ENCODE measurements at regions not wholly inside any gene's neighbourhood (a gene's known extent, or its start where the extent isn't known, plus 50 kb on each side); places are given as distances from the start of the nearest gene placed in this dataset.

DNA sequence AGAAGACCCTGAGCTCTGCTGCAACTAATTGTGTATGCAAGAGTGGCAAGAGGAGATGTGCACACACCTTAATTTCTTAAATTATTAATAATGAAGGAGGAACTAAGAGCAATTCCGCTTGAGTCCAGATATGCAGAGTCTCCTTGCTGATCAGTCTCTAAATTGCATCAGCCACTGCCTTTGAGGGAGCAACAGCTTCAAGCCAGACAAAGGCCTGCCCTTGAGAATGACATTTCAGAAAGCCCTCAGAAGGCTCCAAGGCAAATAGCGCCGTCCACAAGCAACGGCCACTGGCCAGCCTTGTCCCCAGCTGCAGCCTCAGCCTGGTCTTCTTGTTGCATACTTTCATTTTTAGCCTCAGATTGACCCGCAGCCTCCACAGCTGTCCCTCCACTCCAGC lies 110.6 kb upstream of the RNF32 start:
- TF ChIP-seq CTCF (IDR thresholded peaks at IDR 0.05), result no peak
- no peak for TF ChIP-seq POLR2AphosphoS5 (IDR thresholded peaks at IDR 0.05)
- TF ChIP-seq EP300 (IDR thresholded peaks at IDR 0.05), result no peak

Measured in suprapubic skin (tissue), 4 donors.